A204.1 (cell line): ENCODE measurements at regions not wholly inside any gene's neighbourhood (a gene's known extent, or its start where the extent isn't known, plus 50 kb on each side); places are given as distances from the start of the nearest gene placed in this dataset.

Experiments used
- FAIRE-seq: peaks from 2 replicates; lab custom pipeline; 2012; peaks lifted over from hg19 to GRCh38; lab: Jason Lieb, UNC

GRCh38 chr10:10270126-10271050, 747.3 kb upstream of the CELF2 start:
- FAIRE-seq = no peak

- no peak for FAIRE-seq
These were observed 746.0 kb upstream of the CELF2 start for GRCh38 chr10:10271639-10272192.

- no peak for FAIRE-seq
These were observed 744.0 kb upstream of the CELF2 start for GRCh38 chr10:10273661-10274060.

- no peak for FAIRE-seq
These were observed 737.8 kb upstream of the CELF2 start for GRCh38 chr10:10279906-10280305.

- FAIRE-seq = no peak
These were observed 725.2 kb upstream of the CELF2 start for GRCh38 chr10:10292501-10292900.

- no peak for FAIRE-seq
These were observed 724.6 kb upstream of the CELF2 start for GRCh38 chr10:10293041-10293440.

GRCh38 chr10:10293481-10293951, 724.2 kb upstream of the CELF2 start:
- FAIRE-seq = no peak

GRCh38 chr10:10294184-10294880, 723.3 kb upstream of the CELF2 start:
- FAIRE-seq = no peak

GRCh38 chr10:10294881-10295529, 722.7 kb upstream of the CELF2 start:
- no peak for FAIRE-seq

GRCh38 chr10:10295537-10295936, 722.1 kb upstream of the CELF2 start:
- no peak for FAIRE-seq

GRCh38 chr10:10302689-10303088, 715.0 kb upstream of the CELF2 start:
- no peak for FAIRE-seq

- no peak for FAIRE-seq
These were observed 710.6 kb upstream of the CELF2 start for GRCh38 chr10:10307036-10307435.

- FAIRE-seq = no peak
These were observed 710.1 kb upstream of the CELF2 start for GRCh38 chr10:10307551-10307950.

- no peak for FAIRE-seq
These were observed 707.2 kb upstream of the CELF2 start for GRCh38 chr10:10310498-10310897.

- no peak for FAIRE-seq
These were observed 705.7 kb upstream of the CELF2 start for GRCh38 chr10:10311966-10312365.

GRCh38 chr10:10313149-10313835, 704.4 kb upstream of the CELF2 start:
- FAIRE-seq = no peak

- no peak for FAIRE-seq
These were observed 703.0 kb upstream of the CELF2 start for GRCh38 chr10:10314626-10315025.

- FAIRE-seq = no peak
These were observed 701.7 kb upstream of the CELF2 start for GRCh38 chr10:10315989-10316388.

- no peak for FAIRE-seq
These were observed 700.5 kb upstream of the CELF2 start for GRCh38 chr10:10317151-10317550.

GRCh38 chr10:10318856-10319255, 698.8 kb upstream of the CELF2 start:
- FAIRE-seq = no peak

GRCh38 chr10:10320956-10321355, 696.7 kb upstream of the CELF2 start:
- no peak for FAIRE-seq

GRCh38 chr10:10326116-10326515, 691.6 kb upstream of the CELF2 start:
- FAIRE-seq = no peak
